Left lobe of liver (tissue), 2 donors: ENCODE measurements at regions not wholly inside any gene's neighbourhood (a gene's known extent, or its start where the extent isn't known, plus 50 kb on each side); places are given as distances from the start of the nearest gene placed in this dataset.
A peak's percentile ranks its signal among the peaks of the same experiment; 100 is the strongest.
"Not testable (repeated sequence)": the region's sequence is repeated elsewhere in the genome, so short reads cannot be mapped to it uniquely, and the experiment has no call there.

Source experiments
- ATAC-seq: fragments of 200-7000 bp; cut with Tn5 transposase; one replicate; pipeline ENCODE4 v1.9.1; 2020; ENCODE audit warnings: mild to moderate bottlenecking, moderate library complexity
- DNase-seq: peaks from one replicate; pipeline ENCODE4 v3.0.0-alpha.2; 2020; ENCODE audit warnings: low spot score
- donor health status: DM: no; HTN: no; CAD: no; lungs with moderate emphysema.
- donor health status: DM: no; HTN: yes; CAD: no.

DNA sequence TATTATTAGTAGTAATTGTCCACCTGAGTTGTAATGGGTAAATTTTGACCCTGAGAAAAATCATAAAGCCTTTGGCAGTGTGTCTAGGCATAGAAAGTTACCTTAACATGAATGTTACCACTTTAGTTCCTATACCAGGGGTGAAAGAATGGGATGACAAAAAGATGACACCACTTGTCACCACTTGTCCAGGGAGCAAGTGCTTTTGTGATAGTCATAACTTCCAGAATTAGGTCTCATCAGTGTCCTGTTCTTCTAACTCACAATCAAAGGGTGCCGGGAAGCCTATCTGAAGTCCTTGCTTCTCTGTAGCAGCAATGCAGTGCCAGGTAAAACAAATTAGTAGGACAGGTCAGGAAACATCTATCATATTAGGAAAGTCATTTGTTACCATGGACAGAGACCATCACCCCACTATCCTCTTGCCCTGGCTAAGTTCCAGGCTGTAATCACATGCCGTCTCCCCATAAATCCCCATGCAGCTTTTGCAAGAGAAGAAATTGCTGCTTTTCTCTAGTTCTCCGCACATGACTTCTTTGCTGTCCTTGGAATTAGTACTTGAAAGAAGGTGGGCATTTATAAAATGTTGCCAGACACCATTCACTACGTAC, 156.5 kb upstream of the SGCD start:
- ATAC-seq = no peak
- no peak for DNase-seq

DNA sequence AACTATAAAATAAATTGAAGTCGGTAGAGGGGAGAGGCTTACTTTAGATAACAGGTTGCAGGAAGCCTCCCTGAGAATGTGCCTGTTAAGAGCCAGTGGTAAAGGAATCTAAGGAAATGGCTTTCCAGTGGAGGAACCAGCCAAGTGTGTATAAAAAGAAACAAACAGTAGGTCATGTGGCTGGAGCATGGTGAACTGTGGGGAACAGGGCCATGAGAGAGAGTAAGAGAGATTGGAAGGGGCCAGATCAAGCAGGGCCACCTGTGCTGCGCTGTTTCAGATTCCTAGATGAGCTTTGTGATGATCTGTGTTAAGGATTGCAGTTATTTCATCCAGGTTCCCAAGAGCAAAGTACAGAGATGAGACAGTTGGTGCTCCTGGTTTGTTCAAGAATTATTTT, 152.7 kb upstream of the SGCD start:
- no peak for ATAC-seq

DNA sequence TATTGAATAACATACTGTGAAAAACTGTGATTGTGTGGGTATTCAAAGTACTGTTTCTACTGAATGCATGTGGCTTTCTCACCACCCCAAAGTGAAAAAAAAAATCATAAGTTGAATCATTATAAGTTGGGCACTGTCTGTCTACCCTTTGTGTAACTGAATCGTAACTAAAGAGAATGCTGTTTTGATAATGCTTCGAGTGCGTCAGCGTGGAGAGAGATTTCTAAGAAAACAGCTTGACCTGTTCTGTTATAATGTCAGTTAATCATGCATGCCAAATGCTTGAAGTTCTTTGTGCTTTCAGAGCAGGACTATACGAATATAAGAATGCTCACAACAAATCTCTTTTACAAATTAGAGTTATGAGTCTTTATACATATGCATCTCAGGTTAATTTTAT, 148.8 kb upstream of the SGCD start:
- DNase-seq (no peak), ATAC-seq (no peak)

More for the DNA sequence above, 152.7 kb upstream of the SGCD start:
- DNase-seq = no peak

DNA sequence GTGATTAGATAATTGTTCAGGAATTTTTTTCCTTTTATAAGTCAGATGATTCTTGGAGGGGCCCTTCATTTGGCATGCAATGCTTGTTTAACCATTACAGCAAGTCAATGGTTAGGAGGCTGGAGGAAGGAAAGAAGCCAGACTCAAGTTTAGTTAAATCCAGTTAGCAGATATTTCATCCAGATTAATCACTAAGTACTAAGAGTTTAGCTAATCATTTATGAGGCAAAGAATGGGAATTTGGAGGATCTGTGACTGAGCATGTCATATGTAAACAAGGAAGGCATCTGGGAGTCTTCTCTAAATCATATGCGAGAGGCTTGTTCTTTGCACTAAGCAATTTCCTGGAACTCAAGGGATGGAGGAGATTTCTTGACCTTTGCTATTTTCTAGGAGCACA, 145.3 kb upstream of the SGCD start:
- ATAC-seq (no peak), DNase-seq (no peak)

DNA sequence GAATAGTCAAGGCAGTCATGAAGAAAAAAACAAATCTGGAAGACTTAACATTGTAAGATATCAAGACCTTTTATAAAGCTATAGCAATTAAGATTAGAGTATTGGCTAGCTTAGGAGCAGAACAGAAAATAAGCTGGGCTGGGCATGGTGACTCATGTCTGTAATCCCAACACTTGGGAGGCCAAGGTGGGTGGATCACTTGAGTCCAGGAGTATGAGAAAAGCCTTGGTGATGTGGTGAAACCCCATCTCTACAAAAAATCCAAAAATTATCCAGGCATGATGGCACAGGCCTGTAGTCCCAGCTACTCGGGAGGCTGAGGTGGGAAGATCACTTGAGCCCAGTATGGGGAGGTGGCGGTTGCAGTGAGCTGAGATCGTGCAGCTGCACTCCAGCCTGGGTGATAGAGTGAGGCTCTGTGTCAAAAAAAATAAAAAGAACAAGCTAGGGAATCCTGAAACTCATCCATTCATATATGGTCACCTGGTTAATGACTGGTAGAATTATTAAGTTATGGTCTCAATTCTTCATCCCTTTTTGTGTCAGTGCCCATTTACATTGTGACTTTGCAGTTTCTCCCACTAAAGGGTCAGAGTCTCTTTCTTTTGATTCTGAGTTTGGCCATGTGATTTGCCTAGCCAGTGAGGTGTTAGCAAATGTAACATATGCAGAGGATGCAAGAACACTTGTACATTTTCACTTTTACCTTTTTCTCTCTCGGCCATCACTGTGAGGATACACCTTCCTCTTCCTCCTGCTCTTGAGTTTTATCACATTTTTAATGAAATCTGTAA, 144.6 kb upstream of the SGCD start:
- no peak for DNase-seq
- no peak for ATAC-seq

DNA sequence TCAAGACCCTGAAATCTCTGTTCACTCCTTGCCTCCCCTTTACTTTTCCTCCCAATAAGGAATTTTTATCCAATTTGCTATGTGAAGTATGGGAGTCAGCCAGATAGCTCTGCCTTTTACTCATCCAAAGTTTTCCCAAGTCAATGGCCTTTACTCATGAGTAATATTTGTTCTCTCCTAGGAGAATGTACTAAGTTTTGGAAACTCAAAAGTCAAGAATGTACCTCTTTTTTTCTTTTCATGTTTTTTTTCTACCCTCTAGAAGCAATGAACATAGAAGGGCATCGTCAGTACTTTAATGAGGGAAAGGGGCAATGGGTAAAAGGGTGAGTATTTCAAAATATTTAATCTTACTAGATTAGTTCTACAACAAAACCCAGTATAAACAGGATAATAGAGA, 140.2 kb upstream of the SGCD start:
- no peak for ATAC-seq
- DNase-seq = no peak

DNA sequence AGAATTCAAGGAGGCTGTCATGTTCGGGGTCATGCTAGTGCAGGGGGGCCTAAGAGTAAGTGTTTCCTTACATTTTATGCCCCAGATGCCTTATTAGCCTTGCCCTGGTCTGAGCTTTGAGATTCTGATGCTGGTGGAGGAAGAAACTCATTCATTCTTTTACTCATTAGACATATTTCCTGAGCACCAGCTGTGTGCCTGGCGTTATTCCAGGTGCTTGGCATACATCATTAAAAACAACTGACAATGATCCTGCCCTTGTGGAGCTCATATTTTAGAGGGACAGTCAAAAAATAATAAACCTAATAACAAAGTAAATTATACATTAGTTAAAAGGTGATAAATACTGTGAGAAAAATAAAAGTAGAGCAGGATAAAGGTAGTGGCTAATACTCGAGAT, 138.9 kb upstream of the SGCD start:
- ATAC-seq (no peak), DNase-seq (no peak)

DNA sequence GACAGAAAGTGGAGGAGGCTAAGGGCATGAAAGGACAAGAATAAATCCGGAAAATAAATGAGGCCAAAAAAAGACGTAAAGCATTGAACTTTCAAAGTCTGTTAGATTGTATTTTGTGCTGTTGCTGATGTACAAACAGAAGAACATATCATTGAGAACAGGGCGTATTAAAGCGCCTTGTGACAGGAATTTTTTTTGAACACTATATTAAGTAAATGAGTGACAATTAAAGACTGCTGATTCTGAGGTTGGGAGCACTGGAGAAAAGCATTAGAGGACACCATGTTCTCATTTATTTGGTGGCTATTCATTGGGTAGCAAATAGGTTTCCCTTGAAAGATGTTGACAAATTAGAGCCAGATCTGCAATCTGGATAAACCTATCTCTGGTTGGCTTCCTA, 137.3 kb upstream of the SGCD start:
- DNase-seq (no peak), ATAC-seq (no peak)

DNA sequence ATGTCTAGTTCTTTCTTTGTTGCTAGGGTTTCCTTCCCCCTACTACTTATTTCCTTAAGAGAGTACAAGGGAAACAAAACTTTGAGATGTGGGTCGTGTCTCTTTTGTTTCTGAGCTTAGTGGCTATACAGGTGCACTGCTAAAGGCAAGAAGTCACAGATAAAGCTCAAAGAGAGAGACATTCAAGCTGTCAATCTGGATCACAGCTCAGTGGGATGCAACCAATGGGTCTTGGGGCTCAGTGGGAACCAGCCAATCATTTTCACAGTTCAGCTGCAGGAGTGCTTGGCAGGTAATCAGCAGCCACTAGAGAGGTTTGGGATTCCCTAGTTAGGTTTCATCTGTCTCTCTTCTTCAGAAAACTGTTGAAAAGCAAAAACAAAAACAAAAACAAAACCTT, 135.4 kb upstream of the SGCD start:
- ATAC-seq = no peak
- no peak for DNase-seq

DNA sequence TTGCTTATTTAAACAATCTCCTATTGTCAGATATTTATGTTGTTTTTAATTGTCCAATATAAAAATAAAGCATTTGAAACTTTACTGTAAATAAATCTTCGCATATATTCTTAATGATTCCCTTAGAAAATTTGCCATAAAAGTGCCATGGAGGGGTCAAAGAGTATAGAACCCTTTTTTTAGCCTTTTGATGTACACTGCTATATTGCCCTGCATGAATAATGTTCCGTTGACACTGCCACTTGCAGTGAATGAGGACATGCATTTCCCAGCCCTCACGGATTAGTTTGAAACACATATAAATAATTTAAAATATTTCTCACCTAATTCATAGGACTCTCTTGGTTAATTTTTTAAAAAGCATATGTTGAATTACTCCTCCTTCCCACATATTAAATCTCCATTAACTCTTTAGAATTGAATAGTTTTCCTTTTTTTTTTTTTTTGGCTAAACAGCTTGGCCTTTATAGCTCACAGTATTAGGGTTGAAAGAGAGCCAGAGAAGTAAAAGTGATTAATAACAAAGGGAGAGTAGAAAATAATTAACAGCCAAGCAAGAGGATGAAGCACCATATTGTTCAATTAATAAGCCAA, 129.8 kb upstream of the SGCD start:
- no peak for ATAC-seq
- no peak for DNase-seq

DNA sequence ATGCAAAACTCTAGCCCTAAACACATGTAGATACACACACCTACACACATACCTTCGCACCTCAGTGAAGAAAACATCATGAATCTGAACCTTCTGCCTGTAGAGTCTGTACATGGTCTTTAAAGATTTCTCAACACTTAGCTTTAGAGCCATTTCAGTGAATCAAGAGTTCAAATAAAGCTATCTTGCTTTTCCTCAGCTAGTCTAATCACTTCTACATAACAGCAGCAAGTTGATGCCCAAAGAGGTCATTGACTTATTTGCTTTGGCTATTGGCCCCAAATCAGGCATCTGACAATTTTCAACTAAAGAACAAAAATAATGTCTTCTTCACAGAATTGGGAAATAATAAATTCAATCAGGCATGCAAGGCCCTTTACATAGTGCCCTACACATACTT, 127.9 kb upstream of the SGCD start:
- no peak for DNase-seq
- ATAC-seq = peak; percentile 53

DNA sequence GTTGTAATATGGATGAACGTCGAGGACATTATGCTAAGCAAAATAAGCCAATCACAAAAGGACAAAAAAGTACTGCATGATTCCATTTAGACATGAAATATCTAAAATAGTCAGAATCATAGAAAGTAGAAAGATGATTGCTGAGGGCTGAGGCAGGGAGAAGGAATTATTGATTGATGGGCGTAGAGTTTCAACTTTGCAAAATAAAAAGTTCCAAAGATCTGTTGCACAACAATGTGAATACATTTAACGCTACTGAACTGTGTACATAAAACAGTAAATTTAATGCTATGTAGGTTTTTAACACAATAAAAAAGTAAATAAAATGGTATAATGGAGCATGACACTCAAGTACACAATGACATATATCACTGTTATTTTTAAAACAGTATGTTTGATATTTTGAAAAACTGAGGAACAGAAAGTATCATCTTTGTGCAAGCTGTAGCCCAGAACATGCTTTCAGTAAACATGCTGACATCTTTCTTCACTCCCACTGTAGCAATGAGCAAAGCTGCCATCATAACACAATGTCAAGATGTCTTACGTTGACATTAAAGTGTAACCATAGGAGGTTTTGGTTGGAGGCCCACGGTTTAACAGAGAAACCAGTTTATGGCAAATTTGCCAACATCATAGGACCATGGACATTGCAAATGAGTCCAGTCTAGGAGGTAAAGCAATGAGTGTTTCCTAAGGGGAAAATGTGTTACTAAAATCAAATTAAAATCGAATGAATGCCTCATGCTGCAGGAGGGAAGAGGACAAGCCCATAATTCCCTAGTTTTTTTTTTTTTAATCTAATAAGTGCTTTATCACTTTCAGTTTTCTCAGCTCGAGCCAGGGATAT, 125.8 kb upstream of the SGCD start:
- DNase-seq (no peak), ATAC-seq (peak; percentile 57)

DNA sequence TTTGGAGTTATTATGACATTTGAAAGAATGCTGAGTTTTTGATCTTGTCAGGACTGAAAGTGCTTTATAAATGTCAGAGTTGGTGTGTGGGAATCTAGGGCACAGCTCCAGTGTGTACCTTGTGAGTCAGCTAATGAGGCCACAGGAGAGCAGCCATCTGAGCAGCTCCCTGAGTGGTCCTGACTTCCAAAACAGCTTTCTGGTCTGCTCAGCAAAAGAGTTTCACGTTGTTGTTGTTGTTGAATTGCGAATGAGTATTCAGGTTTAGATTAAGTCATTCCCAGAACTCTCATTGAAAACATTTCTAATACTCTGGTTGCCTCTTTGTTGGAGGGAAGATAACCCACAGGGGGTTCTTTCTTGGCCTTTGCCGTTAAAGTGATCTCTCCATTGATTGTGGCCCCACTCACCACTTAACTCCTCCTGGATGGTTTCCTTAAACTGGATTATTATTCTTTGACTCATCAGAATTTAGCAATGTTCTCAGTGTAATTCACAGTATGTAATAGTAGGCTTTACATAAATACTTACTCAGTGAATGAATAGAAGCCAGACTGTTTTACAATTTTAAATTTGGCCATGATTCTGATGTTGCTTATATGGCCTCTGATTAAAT, 125.1 kb upstream of the SGCD start:
- DNase-seq (no peak), ATAC-seq (peak; percentile 52)

DNA sequence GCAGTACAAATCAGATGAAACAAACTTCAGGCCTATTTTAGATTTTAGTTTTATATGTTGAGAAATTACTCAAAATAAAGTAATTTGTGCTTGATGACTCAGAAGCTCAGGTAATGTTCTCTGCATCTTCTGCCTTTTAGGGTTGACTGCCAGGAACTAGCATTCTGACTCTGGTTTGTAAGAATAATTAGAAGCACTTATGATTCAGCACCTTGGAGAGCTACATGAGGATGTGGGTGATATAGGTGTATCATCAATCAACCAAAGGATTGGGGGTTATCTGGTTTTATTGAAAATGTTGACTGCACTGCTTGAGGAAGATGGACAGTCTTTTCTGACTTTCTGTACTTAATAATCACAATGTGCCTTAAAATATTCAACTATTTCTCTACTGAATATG, 118.7 kb upstream of the SGCD start:
- ATAC-seq (no peak), DNase-seq (no peak)

DNA sequence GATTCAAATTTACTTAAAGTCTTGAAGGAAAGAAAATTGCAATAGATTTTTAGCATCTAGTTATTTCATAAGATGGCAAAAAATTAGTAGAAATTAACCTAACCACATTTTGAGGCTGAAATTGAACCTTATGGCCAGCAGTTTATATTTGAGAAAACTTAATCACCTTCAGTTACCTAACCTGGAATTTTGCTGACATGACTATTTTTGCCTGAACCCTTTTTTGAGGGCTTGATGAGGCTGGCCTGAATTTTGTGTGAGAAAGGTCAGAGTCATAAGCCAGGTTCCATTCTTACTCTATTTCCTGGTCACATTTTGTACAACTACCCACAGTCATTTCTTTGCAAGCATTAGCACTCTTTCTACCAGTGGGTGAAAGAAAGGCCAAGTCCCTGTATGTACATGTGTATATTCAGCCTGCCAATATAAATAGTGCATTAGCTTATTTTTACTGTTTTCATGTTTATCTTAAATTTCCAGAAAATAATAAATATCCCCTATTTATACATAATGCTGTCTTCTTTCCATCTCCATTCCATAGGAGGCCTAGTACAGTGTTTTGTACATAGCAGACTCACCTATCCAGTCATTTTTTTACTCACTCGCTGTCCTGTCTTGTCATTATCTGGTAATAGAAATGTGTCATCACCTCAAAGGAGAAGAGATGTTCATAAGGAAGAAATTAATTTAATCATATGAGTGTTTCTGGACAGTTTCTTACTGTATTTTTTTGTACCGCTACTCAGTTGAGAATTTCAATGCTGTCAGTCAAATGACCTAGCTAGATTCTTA, 108.4 kb upstream of the SGCD start:
- ATAC-seq (no peak), DNase-seq (no peak)

DNA sequence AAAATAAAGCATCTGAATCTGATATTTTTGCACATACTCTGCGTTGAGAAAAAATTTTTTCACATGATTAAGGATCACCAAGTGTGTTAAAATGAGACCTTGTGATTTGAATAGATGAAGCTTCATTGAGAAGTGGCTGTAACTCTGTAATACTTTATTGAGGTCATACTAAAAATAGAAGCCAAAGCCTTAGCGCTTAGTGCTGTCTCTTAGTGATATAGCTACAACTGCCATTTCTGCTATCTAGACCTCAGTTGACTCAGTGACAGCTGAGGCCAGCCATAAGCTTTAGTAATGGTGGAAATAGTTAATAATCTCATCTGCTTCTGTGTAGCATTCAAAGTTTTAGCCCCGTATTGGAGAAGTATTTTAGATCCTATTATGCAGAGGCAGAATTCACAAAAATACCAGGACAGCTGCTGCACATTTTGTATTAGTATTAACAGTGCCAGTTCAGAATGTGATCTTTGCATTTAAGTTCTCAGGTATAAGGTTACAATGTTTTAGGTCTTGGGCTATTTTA, 107.4 kb upstream of the SGCD start:
- ATAC-seq = no peak

DNA sequence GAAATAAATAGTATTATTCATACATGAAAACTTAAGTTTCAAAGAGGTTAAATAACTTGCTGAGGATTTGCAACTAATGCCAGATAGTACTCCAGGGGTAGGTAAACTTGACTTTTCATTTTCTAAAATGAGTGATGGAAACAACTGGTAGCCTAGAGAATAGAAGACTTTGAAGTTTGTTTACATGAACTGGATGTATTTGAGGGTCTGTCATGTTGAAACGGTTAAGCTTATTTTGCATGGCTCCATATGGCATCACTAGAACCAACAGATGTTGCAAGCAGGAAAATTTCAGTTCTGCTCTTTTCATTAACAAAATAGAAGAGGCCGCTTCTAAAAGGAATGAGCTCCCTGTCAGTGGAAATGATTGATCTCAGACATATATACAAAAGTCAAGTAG, 105.1 kb upstream of the SGCD start:
- DNase-seq = no peak

More for the DNA sequence above, 107.4 kb upstream of the SGCD start:
- DNase-seq = no peak

DNA sequence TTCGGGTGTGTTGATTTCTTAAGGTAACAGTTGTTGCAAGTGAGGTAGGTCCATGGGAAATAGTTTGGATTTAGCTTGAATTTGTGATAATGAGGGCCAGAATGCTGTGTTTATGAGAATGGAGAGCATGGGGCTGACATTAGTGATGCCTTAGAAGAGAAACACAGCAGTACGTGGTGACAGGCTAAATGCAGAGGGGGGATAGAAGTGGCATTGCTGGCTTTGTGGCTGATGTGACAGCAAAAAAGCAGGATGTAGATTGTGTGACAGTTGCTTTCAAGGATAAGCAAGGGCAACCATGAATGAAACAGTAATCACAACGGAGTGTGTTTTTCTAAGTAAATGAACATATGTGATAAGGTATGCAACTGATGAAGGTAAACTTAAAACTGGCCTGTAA, 103.4 kb upstream of the SGCD start:
- no peak for ATAC-seq
- DNase-seq = no peak

More for the DNA sequence above, 105.1 kb upstream of the SGCD start:
- no peak for ATAC-seq

DNA sequence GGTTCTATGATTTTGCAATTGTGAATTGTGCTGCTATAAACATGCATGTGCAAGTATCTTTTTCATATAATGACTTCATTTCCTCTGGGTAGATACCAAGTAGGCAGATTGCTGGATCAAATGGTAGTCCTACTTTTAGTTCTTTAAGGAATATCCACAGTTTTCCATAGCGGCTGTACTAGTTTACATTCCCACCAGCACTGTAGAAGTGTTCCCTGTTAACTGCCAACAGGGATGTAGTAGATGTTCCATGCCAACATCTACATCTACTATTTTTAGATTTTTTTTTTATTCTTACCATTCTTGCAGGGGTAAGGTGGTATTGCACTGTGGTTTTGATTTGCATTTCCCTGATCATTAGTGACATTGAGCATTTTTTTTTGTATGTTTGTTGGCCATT, 100.5 kb upstream of the SGCD start:
- not testable (repeated sequence) for DNase-seq, ATAC-seq

DNA sequence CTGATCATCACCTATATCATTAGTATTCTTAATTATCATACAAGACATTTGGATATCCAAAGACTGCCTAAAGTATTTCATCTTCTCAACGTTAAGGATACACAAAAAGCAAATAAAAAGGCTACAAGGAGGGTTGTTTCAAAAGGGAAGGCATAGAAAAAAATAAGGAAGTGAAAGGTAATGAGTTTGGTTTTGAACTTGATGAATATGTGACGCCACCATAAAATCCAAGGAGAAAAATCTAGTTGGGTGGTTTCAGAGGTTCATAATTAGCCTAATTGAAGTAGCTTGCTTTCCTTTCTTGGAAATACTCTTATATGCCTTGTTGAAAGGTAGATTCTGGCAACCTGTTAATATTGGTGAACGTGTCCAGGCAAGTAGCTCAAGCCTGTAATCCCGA, 96.1 kb upstream of the SGCD start:
- DNase-seq (no peak), ATAC-seq (no peak)
